AG04449 (cell line): ENCODE measurements at regions not wholly inside any gene's neighbourhood (a gene's known extent, or its start where the extent isn't known, plus 50 kb on each side); places are given as distances from the start of the nearest gene placed in this dataset.
A peak's percentile ranks its signal among the peaks of the same experiment; 100 is the strongest.

Experiments
- CTCF ChIA-PET: fragments of 350-600 bp; formaldehyde crosslinking; extraction: SDS; loops from one replicate; lab custom pipeline; 2021; ENCODE audit warnings: antibody characterized with exemption; lab: Yijun Ruan, JAX
- POLR2A ChIA-PET: fragments of 400-600, 350-600 bp; formaldehyde crosslinking; extraction: SDS; loops from one replicate; lab custom pipeline; 2020; ENCODE audit warnings: antibody characterized with exemption, inconsistent platforms; lab: Yijun Ruan, JAX
- DNase-seq: peaks from one replicate; pipeline ENCODE4 v3.0.0-alpha.2; 2010; ENCODE audit warnings: low read depth, low spot score
- H3K4me3 ChIP-seq: 2 replicates; pipeline ENCODE4 v1.5.1; 2011; ENCODE audit warnings: low read depth, mild to moderate bottlenecking, control low read depth, low read length
- TF ChIP-seq, protein P1 (sequence below): IDR thresholded peaks from one replicate; pipeline ENCODE4 v1.5.1; 2011; ENCODE audit warnings: mild to moderate bottlenecking, moderate library complexity, low read length, control low read depth, inconsistent platforms; ENCODE audit not compliant: insufficient read depth; ENCODE audit errors: missing control alignments

DNA sequence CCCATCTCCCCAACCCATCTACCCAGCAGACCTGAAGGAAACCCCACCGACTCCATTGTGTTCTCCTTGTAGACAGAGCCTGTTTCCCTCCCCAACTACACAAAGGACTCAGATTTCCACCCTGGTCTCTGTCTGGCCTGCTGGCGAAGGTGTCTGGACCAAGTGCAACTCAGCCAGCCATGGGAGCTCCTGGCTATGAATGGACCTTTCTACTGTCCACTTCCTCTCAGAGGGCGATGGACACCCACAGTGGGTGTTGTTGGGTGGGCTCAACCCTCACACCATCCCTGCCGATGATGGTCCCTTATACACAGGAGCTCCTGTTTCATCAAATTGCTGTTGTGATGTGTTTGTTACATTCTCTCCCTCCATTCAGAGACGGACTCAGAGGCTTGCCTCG lies 112.5 kb upstream of the PHACTR3 start:
- H3K4me3 ChIP-seq: no peak overlapping the region
- POLR2A ChIA-PET: no interaction called here
- CTCF ChIA-PET: interaction anchor here (0.7 to 2.0 kb wide), 6 partner anchors 9 to 624 kb away, joined by 3 to 5 read pairs (median 4); no protein-coding TSS in a partner anchor
- TF ChIP-seq, protein P1, sequence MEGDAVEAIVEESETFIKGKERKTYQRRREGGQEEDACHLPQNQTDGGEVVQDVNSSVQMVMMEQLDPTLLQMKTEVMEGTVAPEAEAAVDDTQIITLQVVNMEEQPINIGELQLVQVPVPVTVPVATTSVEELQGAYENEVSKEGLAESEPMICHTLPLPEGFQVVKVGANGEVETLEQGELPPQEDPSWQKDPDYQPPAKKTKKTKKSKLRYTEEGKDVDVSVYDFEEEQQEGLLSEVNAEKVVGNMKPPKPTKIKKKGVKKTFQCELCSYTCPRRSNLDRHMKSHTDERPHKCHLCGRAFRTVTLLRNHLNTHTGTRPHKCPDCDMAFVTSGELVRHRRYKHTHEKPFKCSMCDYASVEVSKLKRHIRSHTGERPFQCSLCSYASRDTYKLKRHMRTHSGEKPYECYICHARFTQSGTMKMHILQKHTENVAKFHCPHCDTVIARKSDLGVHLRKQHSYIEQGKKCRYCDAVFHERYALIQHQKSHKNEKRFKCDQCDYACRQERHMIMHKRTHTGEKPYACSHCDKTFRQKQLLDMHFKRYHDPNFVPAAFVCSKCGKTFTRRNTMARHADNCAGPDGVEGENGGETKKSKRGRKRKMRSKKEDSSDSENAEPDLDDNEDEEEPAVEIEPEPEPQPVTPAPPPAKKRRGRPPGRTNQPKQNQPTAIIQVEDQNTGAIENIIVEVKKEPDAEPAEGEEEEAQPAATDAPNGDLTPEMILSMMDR: no peak
- DNase-seq: no peak

DNA sequence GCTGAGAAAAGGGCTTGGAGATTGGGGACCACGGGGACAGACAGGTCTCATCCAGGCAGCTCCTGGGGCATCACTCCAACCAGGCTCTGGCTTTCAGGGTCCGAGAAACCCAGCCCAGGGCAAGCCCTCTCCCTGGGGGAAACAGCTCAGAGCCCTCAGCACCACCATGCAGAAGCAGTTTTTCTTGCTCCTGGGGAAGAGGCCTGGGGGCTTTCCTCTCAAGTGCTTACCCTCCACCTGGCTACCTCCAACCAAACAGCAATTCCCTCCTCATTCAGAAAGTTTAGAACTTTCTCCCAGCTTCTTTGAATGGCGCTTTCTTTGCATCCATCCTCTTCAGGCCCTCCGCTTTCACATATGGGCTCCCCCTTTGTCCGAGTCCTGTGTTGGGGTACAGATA lies 110.4 kb upstream of the PHACTR3 start:
- POLR2A ChIA-PET: no interaction called here
- TF ChIP-seq, protein P1: no peak
- CTCF ChIA-PET: interaction anchor here (0.6 to 1.6 kb wide), 4 partner anchors 15 to 624 kb away, joined by 3 to 4 read pairs (median 3); no protein-coding TSS in a partner anchor
- H3K4me3 ChIP-seq: no peak overlapping the region
- DNase-seq: no peak

DNA sequence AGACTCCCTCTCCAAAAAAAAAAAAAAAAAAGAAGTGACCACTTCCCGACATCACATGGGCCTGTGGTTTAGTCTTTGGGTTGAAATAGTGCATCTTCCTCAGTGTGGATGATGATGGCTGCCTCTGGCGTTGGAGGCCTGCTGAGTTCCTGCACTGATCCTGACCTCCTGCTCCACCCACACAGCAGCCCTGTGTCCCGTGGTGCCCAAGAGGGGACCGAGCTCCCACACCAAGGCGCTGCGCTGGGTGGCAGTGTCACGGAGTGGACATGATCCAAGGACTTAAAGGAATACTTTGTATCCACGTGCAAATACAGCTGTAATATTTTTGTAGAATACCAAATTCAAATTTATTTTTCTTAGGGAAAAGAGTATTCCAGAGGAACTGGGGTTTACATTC lies 109.2 kb upstream of the PHACTR3 start:
- H3K4me3 ChIP-seq: no peak overlapping the region
- DNase-seq: no peak
- ChIA-PET POLR2A (no interaction called here), CTCF (interaction anchor here (1.0 to 2.8 kb wide), 27 partner anchors 8 to 649 kb away, joined by 3 to 28 read pairs (median 5); no protein-coding TSS in a partner anchor)
- TF ChIP-seq, protein P1: no peak

DNA sequence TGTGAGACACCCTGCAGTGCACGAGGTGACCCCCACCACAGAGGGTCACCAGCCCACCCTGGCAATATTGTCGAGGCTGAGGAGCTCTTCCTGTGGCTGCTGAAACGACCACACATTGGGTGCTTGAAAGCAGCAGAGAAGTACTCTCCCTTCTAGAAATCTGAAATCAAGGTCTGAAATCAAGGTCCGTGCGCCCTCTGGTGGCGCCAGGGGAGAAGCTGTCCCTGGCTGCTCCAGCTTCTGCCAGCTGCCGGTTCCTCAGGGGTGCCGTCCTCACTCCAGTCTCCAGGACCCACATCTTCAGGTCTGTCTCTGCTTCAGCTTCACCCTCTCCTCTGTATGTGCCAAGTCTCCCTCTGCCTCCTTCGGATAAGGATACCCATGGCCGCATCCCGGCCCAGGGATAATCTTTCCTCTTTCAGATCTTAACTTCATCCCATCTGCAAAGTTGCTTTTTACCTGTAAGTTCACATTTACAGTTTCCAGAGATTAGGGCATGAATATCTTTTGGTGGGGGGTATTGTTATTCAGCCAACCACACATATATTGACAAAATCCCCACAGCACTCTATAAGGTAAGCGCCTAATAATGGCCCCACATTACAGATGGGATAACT lies 108.3 kb upstream of the PHACTR3 start:
- ChIA-PET POLR2A (no interaction called here), CTCF (interaction anchor here (0.8 to 2.8 kb wide), 35 partner anchors 9 to 649 kb away, joined by 3 to 28 read pairs (median 4); partner anchors contain the start of gene PRELID3B)
- no peak for DNase-seq

DNA sequence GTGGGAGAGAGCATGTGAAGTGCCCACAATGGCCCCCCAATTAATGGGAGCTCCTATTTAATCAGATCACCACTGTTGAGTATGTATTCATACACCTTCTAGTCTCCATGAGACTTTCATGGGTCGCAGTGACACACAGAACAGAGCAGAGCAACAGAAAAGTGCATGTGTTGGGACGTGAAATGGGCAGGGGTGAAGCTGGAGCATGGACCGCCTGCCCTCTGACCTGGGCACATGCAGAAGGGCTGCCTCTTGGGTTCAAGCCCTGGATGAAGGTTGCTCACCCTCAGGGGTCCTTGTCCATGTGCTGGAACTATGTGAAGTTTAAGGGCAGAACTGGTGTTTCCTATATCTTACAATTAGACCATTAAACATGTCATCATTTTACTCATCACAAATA lies 106.0 kb upstream of the PHACTR3 start:
- POLR2A ChIA-PET: no interaction called here

More for the DNA sequence above, 108.3 kb upstream of the PHACTR3 start:
- TF ChIP-seq, protein P1: peak; percentile 93
- no peak overlapping the region for H3K4me3 ChIP-seq

DNA sequence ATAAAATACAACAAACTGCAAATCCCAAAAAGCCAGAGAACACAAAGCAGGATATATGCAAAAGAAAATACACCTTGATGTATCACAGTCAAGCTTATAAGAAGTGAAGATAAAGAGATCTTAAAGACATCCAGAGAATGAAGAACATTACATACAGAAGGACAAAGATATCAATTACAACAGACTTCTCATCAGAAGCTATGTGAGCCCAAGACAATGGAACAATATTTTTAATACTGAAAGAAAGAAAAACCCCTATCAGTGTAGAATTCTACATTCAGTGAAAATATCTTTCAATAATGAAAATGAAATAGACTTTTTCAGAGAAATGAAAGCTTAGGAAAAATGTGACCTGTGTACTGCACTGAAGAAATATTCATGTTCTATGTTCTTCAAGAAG lies 104.5 kb upstream of the PHACTR3 start:
- CTCF ChIA-PET: no interaction called here
- POLR2A ChIA-PET: no interaction called here

More for the DNA sequence above, 106.0 kb upstream of the PHACTR3 start:
- DNase-seq: no peak
- TF ChIP-seq, protein P1: no peak
- CTCF ChIA-PET: interaction anchor here (0.8 kb wide), 1 partner anchor 628 kb away, joined by 3 read pairs; no protein-coding TSS in a partner anchor
- H3K4me3 ChIP-seq: no peak overlapping the region

More for the DNA sequence above, 104.5 kb upstream of the PHACTR3 start:
- TF ChIP-seq, protein P1: no peak
- H3K4me3 ChIP-seq: no peak overlapping the region
- no peak for DNase-seq
